Transverse colon (tissue), 4 donors: ENCODE measurements at regions not wholly inside any gene's neighbourhood (a gene's known extent, or its start where the extent isn't known, plus 50 kb on each side); places are given as distances from the start of the nearest gene placed in this dataset.

ENCODE experiments used
- DNase-seq: peaks from one replicate; pipeline ENCODE4 v3.0.0-alpha.2; 2019
- H3K27ac ChIP-seq, 4 donors: fragments of 200-600 bp; sonication (generic); 2 replicates each; pipeline ENCODE4 v1.5.1; 2016 to 2018; ENCODE audit warnings: inconsistent platforms in 4 of 4
- H3K27me3 ChIP-seq: fragments of 200-600 bp; sonication (generic); 2 replicates; pipeline ENCODE4 v1.5.1; 2017; ENCODE audit warnings: inconsistent platforms
- H3K36me3 ChIP-seq, 4 donors: fragments of 200-600 bp; sonication (generic); 2 replicates each; pipeline ENCODE4 v1.5.1; 2017 to 2019; ENCODE audit warnings: inconsistent platforms in 4 of 4
- H3K4me1 ChIP-seq, 4 donors: fragments of 200-600 bp; sonication (generic); 2 replicates each; pipeline ENCODE4 v1.5.1; 2017 to 2020; ENCODE audit warnings: inconsistent platforms in 4 of 4
- H3K4me3 ChIP-seq, 4 donors: fragments of 200-600 bp; sonication (generic); 1 replicate in 1 of 4; 2 replicates in 3 of 4; pipeline versions ENCODE4 v1.5.1 to v1.6.1; 2017 to 2019; ENCODE audit warnings: inconsistent platforms in 4 of 4
- H3K9me3 ChIP-seq, 2 donors: fragments of 200-600 bp; sonication (generic); 2 replicates each; pipeline ENCODE4 v1.5.1; 2017 to 2019; ENCODE audit warnings: inconsistent platforms in 2 of 2
- CTCF ChIP-seq, 5 experiments: fragments of 200-600 bp in 3 of 5; fragments of 450-650 bp in 2 of 5; sonication (generic) in 3 of 5; IDR thresholded peaks; 1 replicate in 2 of 5; 2 replicates in 3 of 5; pipeline ENCODE4 v1.5.1; 2016 to 2017; ENCODE audit warnings: antibody characterized with exemption in 5 of 5, inconsistent platforms in 3 of 5, mild to moderate bottlenecking in 2 of 5, moderate library complexity in 1 of 5
- EP300 ChIP-seq: sonication (generic); formaldehyde crosslinking; IDR thresholded peaks from one replicate; pipeline ENCODE4 v1.6.1; 2017; ENCODE audit warnings: antibody characterized with exemption, low read depth
- POLR2A ChIP-seq: fragments of 450-650 bp; IDR thresholded peaks from one replicate; pipeline ENCODE4 v1.6.1; 2016; ENCODE audit warnings: antibody characterized with exemption, mild to moderate bottlenecking, moderate library complexity
- POLR2AphosphoS5 ChIP-seq, 3 donors: sonication (generic); formaldehyde crosslinking; IDR thresholded peaks; one replicate each; pipeline ENCODE4 v1.6.1; 2016; ENCODE audit warnings: antibody characterized with exemption in 3 of 3
- WGBS, 2 donors: methylation state at CpG; one replicate each; pipeline ENCODE4 v1.1.5; 2018; ENCODE audit warnings: low coverage in 1 of 2; 5-methylcytosine and 5-hydroxymethylcytosine counted together
- in situ Hi-C, 4 donors: fragments of 200-750 bp; cut with MboI; loops; one replicate each; pipeline versions ENCODE4 v1.15.0 to v1.15.1; 2017; ENCODE audit warnings: low sequenced_read_pairs in 3 of 4, low pct_ligation_motif_present in 1 of 4, low pct_unique_long_range_greater_than_20kb in 1 of 4
- intact Hi-C: fragments of 100-400 bp; cut with DNase I; formaldehyde crosslinking; loops from one replicate; pipeline ENCODE4 v1.15.1; 2023; ENCODE audit warnings: low total_unique reads

- Histone ChIP-seq H3K9me3 (no peaks in the 10 kb centered on the region), H3K27ac (no peak overlapping the region), H3K4me3 (no peak overlapping the region), H3K27me3 (no peaks in the 10 kb centered on the region), H3K4me1 (peaks cover 0 to 3% (median 0%) of the 10 kb centered on the region in 4 donors), H3K36me3 (no peaks in the 10 kb centered on the region)
- 78 to 86% methylated on average over 5 of the region's 5 CpGs for WGBS, 2 donors
- intact Hi-C loops (no loop called here), in situ Hi-C loops (loop anchor here in 1 of 4 donors (25.0 kb wide), 1 partner anchor 331 kb away; no protein-coding TSS in a partner anchor)
- TF ChIP-seq CTCF (IDR thresholded peaks at IDR 0.05) = no peak
- no peak for TF ChIP-seq POLR2AphosphoS5 (IDR thresholded peaks at IDR 0.05)
- TF ChIP-seq POLR2A = no peak
- TF ChIP-seq EP300 = no peak
- DNase-seq = no peak
Measured at GRCh38 chr13:76017861-76018556, 381.9 kb downstream of the LMO7 start.

GRCh38 chr13:76016799-76017400 lies 380.8 kb downstream of the LMO7 start:
- Histone ChIP-seq H3K27me3 (no peaks in the 10 kb centered on the region), H3K36me3 (no peaks in the 10 kb centered on the region), H3K4me3 (no peak overlapping the region), H3K9me3 (no peaks in the 10 kb centered on the region), H3K27ac (no peak overlapping the region), H3K4me1 (peaks cover 0 to 3% (median 0%) of the 10 kb centered on the region in 4 donors)
- DNase-seq = peak; percentile 8
- in situ Hi-C loops (loop anchor here in 1 of 4 donors (25.0 kb wide), 1 partner anchor 330 kb away; no protein-coding TSS in a partner anchor), intact Hi-C loops (no loop called here)
- TF ChIP-seq CTCF (IDR thresholded peaks at IDR 0.05) (peak in 4 of 5 experiments; percentile 27 to 34 (median 32)), POLR2AphosphoS5 (IDR thresholded peaks at IDR 0.05) (no peak), EP300 (no peak)
- 81 to 85% methylated on average over 3 of the region's 3 CpGs for WGBS, 2 donors

GRCh38 chr13:76014406-76015318 lies 378.5 kb downstream of the LMO7 start:
- Histone ChIP-seq H3K9me3 (no peaks in the 10 kb centered on the region), H3K4me1 (peaks cover 0 to 3% (median 0%) of the 10 kb centered on the region in 4 donors), H3K27me3 (no peaks in the 10 kb centered on the region), H3K36me3 (no peaks in the 10 kb centered on the region), H3K4me3 (no peak overlapping the region), H3K27ac (no peak overlapping the region)
- intact Hi-C loops (no loop called here), in situ Hi-C loops (loop anchor here in 1 of 4 donors (25.0 kb wide), 1 partner anchor 327 kb away; no protein-coding TSS in a partner anchor)
- 29 to 37% methylated on average over 2 to 5 of the region's 5 CpGs for WGBS, 2 donors
- TF ChIP-seq EP300 (no peak), POLR2A (no peak), POLR2AphosphoS5 (IDR thresholded peaks at IDR 0.05) (no peak), CTCF (IDR thresholded peaks at IDR 0.05) (no peak)
- DNase-seq = no peak
